ENCODE measurements at regions not wholly inside any gene's neighbourhood (a gene's known extent, or its start where the extent isn't known, plus 50 kb on each side); places are given as distances from the start of the nearest gene placed in this dataset.

DNA sequence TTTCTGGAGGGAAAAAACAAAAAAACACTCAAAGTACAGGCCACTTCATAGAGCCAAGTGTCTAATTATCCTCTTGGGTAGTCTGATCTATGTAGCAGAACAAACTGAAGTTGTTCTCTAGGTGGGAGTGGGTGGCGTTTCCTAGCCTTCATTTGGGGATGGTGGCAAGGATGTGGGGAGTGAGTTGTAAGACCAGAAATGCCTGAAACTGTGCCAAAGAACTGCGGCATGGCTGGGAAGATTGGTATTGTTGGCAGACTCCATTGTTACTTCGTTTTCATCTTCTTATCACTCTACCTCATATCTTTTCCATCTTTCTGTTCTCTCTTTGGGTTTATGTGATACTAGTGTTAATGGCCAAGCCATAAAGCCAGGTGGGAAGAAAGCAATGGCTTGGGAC lies 177.3 kb upstream of the DDHD1 start:
- Histone ChIP-seq H3K9ac (ENCODE audit: low read length) (no peak overlapping the region), H3K4me3 (ENCODE audit: control extremely low read depth in 1 of 5, extremely low read depth in 1 of 5, insufficient read depth in 1 of 5, low read depth in 2 of 5, low read length in 4 of 5) (no peak overlapping the region), H3K27me3 (replicated peaks in 1 of 4; ENCODE audit: control extremely low read depth in 1 of 4, control insufficient read depth in 3 of 4, insufficient read depth in 4 of 4, low read length in 3 of 4) (no peaks in the 10 kb centered on the region), H2AFZ (ENCODE audit: insufficient read depth, low read depth, low read length, poor library complexity, severe bottlenecking) (no peak overlapping the region), H3K27ac (ENCODE audit: low read length in 2 of 2) (no peak overlapping the region), H3K36me3 (replicated peaks in 1 of 2; ENCODE audit: control extremely low read depth in 1 of 2, control insufficient read depth in 1 of 2, extremely low read depth in 1 of 2, insufficient read depth in 2 of 2, low read length in 1 of 2) (no peaks in the 10 kb centered on the region), H3K4me1 (ENCODE audit: control insufficient read depth in 2 of 2, insufficient read depth in 2 of 2, low read length in 2 of 2) (no peaks in the 10 kb centered on the region), H3K9me3 (ENCODE audit: control extremely low read depth in 1 of 3, control insufficient read depth in 2 of 3, insufficient read depth in 1 of 3, low read length in 2 of 3) (no peaks in the 10 kb centered on the region), H3K4me2 (replicated peaks; ENCODE audit: low read depth, low read length, poor library complexity, severe bottlenecking) (no peak overlapping the region), H3K79me2 (ENCODE audit: control insufficient read depth, insufficient read depth, low read length) (no peaks in the 10 kb centered on the region), H4K20me1 (ENCODE audit: control insufficient read depth, insufficient read depth, low read length, poor library complexity, severe bottlenecking) (no peaks in the 10 kb centered on the region)
- no peak for TF ChIP-seq EZH2 (IDR thresholded peaks at IDR 0.05; ENCODE audit: borderline replicate concordance, insufficient read depth, low read depth, low read length, poor library complexity, severe bottlenecking)
- TF ChIP-seq, protein P1, sequence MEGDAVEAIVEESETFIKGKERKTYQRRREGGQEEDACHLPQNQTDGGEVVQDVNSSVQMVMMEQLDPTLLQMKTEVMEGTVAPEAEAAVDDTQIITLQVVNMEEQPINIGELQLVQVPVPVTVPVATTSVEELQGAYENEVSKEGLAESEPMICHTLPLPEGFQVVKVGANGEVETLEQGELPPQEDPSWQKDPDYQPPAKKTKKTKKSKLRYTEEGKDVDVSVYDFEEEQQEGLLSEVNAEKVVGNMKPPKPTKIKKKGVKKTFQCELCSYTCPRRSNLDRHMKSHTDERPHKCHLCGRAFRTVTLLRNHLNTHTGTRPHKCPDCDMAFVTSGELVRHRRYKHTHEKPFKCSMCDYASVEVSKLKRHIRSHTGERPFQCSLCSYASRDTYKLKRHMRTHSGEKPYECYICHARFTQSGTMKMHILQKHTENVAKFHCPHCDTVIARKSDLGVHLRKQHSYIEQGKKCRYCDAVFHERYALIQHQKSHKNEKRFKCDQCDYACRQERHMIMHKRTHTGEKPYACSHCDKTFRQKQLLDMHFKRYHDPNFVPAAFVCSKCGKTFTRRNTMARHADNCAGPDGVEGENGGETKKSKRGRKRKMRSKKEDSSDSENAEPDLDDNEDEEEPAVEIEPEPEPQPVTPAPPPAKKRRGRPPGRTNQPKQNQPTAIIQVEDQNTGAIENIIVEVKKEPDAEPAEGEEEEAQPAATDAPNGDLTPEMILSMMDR (IDR thresholded peaks at IDR 0.05): no peak
- 100% methylated on average over 1 of the region's 3 CpGs for WGBS (ENCODE audit: insufficient coverage)
- Mint-ChIP-seq H3K27ac (no peak overlapping the region), H3K4me1 (no peaks in the 10 kb centered on the region), H3K9me3 (ENCODE audit: insufficient read depth) (no peaks in the 10 kb centered on the region), H3K27me3 (no peaks in the 10 kb centered on the region), H3K4me3 (no peak overlapping the region)
- intact Hi-C loops (cut with micrococcal nuclease): no loop called here
- ChIA-PET POLR2A (no interaction called here), CTCF (interaction anchor here (0.6 kb wide), 1 partner anchor 845 kb away, joined by 3 read pairs; no protein-coding TSS in a partner anchor)
- no peak for ATAC-seq (ENCODE audit: low read depth)
- DNase-seq: no peak

DNA sequence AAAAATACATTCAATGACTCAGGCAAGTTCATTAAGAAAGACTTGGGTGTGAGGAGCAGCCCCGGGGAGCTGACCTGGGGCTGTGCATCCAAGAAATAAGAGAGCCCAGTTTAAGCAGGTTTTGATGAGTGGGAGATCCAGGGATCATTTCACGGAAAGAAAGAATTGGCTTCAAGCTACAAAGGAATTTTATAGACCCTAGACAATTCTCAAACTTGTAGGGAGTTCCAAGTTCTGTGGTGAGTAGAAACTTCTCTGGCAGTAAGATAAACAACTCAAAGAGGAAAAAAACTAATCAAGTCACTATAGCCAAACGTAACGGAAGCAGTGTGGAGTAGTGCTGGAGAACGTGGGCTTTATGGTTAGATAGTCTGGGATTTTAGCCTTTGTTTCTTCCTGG lies 175.7 kb upstream of the DDHD1 start:
- Histone ChIP-seq H3K36me3 (replicated peaks in 1 of 2; ENCODE audit: control extremely low read depth in 1 of 2, control insufficient read depth in 1 of 2, extremely low read depth in 1 of 2, insufficient read depth in 2 of 2, low read length in 1 of 2) (no peaks in the 10 kb centered on the region), H3K9me3 (ENCODE audit: control extremely low read depth in 1 of 3, control insufficient read depth in 2 of 3, insufficient read depth in 1 of 3, low read length in 2 of 3) (no peaks in the 10 kb centered on the region), H3K4me3 (ENCODE audit: control extremely low read depth in 1 of 5, extremely low read depth in 1 of 5, insufficient read depth in 1 of 5, low read depth in 2 of 5, low read length in 4 of 5) (no peak overlapping the region), H3K9ac (ENCODE audit: low read length) (no peak overlapping the region), H3K27ac (ENCODE audit: low read length in 2 of 2) (no peak overlapping the region), H3K4me1 (ENCODE audit: control insufficient read depth in 2 of 2, insufficient read depth in 2 of 2, low read length in 2 of 2) (no peaks in the 10 kb centered on the region), H4K20me1 (ENCODE audit: control insufficient read depth, insufficient read depth, low read length, poor library complexity, severe bottlenecking) (no peaks in the 10 kb centered on the region), H3K79me2 (ENCODE audit: control insufficient read depth, insufficient read depth, low read length) (no peaks in the 10 kb centered on the region), H2AFZ (ENCODE audit: insufficient read depth, low read depth, low read length, poor library complexity, severe bottlenecking) (no peak overlapping the region), H3K27me3 (replicated peaks in 1 of 4; ENCODE audit: control extremely low read depth in 1 of 4, control insufficient read depth in 3 of 4, insufficient read depth in 4 of 4, low read length in 3 of 4) (no peaks in the 10 kb centered on the region), H3K4me2 (replicated peaks; ENCODE audit: low read depth, low read length, poor library complexity, severe bottlenecking) (no peak overlapping the region)
- ATAC-seq (ENCODE audit: low read depth) (no peak), DNase-seq (no peak)
- Mint-ChIP-seq H3K27me3 (no peaks in the 10 kb centered on the region), H3K4me3 (no peak overlapping the region), H3K27ac (no peak overlapping the region), H3K4me1 (no peaks in the 10 kb centered on the region), H3K9me3 (ENCODE audit: insufficient read depth) (no peaks in the 10 kb centered on the region)
- CTCF ChIA-PET: no interaction called here
- 93% methylated on average over 3 of the region's 5 CpGs for WGBS (ENCODE audit: insufficient coverage)
- POLR2A ChIA-PET: no interaction called here
- intact Hi-C loops (cut with micrococcal nuclease): no loop called here
- TF ChIP-seq, protein P1 (IDR thresholded peaks at IDR 0.05): no peak
- no peak for TF ChIP-seq EZH2 (IDR thresholded peaks at IDR 0.05; ENCODE audit: borderline replicate concordance, insufficient read depth, low read depth, low read length, poor library complexity, severe bottlenecking)

Measured in B cell (primary cell).